ENCODE measurements at regions not wholly inside any gene's neighbourhood (a gene's known extent, or its start where the extent isn't known, plus 50 kb on each side); places are given as distances from the start of the nearest gene placed in this dataset.

DNA sequence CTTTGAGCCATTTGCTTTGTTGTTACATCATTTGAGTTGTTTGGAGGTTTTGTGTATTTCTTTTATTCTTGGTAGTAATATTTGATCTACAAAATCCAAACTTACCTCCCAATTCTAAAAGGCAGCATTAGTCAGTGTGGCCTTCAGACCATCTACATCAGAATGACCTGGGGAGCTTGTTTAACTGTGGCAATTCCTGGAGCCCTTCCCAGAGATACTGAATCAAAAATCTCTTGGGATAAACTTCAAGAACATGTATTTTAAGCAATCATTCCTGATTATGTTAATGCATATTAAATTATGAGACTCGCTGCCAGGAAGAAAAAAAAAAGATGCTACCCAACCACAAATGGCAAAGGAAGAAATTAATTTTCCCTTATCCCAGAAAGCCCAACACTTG lies 268.9 kb upstream of the PDE4D start:
- no peak for DNase-seq (ENCODE audit: extremely low spot score, insufficient read length, low read depth)

DNA sequence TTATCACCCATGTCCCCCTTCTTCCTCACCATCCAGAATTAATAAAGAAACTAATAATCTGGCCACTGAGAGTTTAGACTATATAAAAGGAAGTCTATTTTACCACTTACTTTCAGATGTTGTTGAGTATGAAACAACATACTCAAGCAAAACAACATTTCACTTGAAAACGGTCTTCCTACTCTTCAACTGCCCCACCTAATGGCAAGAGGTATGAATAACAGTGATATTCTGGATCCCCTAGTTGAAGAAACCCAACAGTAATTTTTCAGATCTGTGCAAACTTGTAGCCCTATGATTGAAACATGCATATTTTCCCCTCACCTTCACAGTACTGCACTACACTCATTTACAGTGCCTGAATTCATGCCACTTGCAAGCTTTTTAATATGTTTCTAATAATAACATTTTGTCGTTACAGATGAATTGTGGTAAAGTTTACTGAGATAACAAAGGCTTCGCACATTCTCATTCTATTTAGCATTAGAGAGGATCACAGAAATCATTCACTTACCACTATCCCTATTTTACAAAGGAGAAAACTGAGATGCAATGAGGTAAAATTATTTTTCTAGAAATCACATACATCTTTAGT lies 267.9 kb upstream of the PDE4D start:
- peak; percentile 1 for DNase-seq (ENCODE audit: extremely low spot score, insufficient read length, low read depth)
- peak; percentile 50 for FAIRE-seq

More for the DNA sequence above, 268.9 kb upstream of the PDE4D start:
- no peak for FAIRE-seq

DNA sequence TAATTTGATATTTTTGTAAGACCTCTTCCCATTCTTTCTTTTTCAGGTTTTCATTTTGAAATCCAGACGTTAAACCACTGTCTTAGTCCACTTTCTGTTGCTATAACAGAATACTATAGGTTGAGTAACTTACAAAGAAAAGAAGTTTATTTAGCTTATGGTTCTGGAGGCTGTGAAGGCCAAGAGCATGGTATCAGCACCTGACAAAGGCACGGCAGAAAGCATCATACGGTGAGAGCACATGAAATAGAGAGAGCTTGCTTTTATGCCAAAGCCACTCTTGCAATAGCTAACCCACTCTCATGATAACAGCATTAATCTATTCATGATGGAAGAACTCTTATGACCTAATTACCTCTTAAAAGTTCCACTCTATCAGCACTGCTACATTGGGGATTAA lies 255.6 kb upstream of the PDE4D start:
- no peak for DNase-seq (ENCODE audit: extremely low spot score, insufficient read length, low read depth)

DNA sequence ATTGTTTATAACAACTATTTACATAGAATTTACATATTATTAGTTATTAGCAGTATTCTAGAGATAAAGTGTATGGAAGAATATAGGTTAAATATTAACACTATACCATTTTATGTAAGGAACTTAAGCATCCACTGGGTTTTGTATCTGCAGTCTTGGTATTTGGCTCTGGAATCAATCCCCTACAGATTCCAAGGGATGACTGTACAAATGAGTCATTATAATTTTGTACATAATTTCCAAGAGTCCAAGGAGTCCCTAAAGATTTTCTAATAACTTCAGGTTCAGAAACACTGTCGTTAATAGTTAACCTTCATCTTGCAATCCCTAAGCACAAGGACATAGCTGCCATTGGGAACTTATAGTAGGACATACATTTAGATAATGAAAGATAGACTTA lies 254.8 kb upstream of the PDE4D start:
- DNase-seq (ENCODE audit: extremely low spot score, insufficient read length, low read depth) (no peak), FAIRE-seq (no peak)

More for the DNA sequence above, 255.6 kb upstream of the PDE4D start:
- FAIRE-seq, result no peak

DNA sequence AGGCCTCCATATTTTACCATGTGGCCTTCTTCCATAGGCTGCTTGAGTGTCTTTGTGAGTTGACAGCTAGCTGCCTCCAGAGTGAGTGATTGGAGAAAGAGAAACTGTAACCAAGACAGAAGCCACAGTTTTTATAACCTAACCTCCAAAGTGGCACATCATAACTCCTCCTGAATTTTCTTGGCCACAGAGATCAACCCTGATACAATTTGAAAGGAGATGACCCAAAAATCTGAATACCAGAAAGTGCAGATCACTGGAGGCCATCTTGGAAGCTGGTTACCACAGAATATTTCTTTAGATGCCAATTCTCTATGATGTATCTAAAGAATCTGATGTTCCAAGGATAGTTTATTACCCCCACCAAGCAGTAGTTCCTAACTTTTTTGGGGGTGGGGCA lies 254.3 kb upstream of the PDE4D start:
- DNase-seq (ENCODE audit: extremely low spot score, insufficient read length, low read depth), result no peak
- no peak for FAIRE-seq

DNA sequence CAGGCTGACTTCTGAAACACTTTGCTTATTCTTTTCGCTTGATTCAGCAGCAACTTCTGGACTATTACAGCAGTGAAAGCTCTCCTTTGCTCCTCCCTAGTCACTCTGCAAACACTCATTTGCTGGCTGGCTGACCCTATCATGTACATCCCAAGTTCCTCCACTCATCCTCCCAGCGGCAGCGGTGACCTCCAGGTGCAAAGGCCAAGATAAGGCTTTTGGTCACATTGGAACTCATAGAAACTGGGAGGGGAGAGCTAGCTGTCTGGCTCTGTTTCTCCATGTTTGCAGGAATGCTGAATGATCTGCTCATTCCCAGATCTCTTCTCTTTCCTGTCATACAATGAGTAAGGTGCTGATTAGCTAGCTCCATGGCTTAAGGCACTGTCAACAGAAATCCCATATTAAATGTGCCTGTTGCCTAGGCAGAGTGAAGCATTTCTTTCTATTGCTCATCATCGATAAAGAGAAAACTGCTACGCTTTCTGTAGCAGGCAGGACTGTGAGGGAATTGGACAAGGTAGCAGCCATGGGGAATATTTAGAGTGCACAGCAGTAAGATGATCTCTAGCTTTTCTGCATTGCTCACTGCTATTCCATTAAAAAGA lies 250.5 kb upstream of the PDE4D start:
- FAIRE-seq, result no peak
- no peak for DNase-seq (ENCODE audit: extremely low spot score, insufficient read length, low read depth)

DNA sequence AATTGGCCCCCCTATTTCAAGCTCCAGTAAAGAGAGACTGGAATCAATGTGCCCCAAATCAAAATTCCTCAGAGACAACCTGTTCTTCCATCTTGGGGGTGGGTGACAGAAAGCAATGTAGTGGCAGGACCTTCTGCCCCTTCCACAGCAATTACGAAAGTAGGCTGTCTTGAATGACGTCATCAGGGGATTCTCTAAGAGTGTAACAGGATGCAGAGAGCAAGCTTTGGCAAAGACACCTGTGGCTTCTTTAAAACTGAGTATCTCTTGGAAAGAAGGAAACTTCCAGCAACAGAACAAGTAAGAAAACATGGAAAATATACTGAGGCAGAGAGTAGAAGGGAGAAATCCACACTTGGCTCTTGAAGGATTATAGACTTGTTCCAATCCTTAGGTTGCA lies 247.6 kb upstream of the PDE4D start:
- DNase-seq (ENCODE audit: extremely low spot score, insufficient read length, low read depth), result no peak
- no peak for FAIRE-seq

DNA sequence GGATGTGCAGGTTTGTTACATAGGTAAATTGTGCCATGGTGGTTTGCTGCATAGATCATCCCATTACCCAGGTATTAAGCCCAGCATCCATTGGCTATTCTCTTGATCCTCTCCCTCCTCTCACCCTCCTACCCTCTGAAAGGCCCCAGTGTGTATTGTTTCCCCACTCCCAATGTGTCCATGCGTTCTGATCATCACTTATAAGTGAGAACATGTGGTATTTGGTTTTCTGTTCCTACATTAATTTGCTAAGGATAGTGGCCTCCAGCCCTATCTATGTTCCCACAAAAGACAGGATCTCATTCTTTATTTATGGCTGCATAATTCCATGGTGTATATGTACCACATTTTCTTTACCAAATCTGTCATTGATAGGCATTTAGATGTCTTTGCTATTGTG lies 243.3 kb upstream of the PDE4D start:
- DNase-seq (ENCODE audit: extremely low spot score, insufficient read length, low read depth) (no peak), FAIRE-seq (no peak)

DNA sequence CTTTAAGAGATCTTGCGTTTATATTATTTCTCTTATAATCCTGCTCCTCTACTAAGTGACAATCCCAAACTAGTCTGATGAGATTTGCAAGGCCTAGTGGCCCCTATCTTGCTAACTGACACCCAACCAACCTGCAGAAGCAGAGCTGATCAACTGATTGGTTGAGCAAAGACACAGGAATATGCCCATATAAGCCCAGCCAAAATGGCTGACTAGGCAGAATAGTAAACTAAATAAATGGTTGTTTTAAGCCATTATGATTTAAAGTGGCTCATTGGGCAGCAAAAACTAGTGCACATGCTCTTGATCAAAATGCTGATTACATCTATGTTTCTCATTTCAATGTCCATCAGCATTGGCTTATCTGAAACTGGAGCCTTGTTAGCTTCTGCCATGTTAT lies 238.0 kb upstream of the PDE4D start:
- FAIRE-seq, result no peak

DNA sequence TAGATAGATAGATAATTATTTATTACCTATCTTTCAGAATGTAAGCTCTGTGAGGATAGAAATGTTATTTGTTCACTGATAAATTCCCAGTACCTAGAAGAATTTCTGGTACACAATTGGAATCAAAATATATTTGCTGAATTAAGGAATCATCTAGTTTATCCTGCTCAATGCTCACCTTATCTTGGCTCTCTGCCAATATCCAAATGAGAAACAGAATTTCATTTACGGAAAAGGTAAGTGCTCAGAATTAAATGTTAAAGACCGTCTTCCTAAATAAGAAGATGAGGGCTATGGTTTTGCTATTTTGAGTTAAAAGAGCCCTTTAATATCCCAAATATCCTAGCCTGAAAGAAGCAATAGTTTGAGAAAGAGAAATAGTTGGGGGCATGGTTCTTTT lies 232.1 kb upstream of the PDE4D start:
- FAIRE-seq, result no peak
- no peak for DNase-seq (ENCODE audit: extremely low spot score, insufficient read length, low read depth)

More for the DNA sequence above, 238.0 kb upstream of the PDE4D start:
- DNase-seq (ENCODE audit: extremely low spot score, insufficient read length, low read depth), result no peak

DNA sequence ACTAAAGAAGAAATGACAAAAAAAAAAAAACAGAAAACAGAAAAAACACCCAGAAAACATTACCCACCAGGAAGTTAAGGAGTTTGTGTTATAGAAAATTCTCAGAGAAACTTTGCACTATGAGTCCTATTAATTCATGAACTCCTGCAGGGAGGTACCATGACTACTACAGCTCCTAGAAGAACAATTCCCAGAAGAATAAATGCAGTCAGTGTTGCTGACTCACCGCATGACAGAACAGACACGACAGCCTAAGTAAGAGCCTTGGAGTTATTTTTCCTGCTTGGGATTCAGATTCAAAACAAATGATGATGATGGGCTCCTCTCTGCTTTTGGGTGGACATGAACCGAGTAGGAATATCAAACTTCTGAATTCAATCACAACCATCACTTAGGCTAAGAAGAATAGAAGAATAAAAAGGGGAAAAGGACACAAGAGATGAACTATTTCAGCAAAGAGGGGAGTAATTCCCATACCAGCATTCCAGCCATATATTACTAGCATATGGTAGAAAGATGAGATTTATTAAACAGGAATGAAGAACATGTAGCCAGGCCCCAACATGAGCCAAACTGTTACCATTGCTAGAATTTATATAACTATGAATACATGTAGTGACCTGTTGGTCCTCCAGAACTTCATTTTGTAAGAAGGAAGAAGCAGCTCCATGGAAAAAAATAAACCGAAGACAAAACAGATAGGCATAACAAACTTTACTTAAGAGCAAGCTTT lies 209.6 kb upstream of the PDE4D start:
- FAIRE-seq (no peak), DNase-seq (ENCODE audit: extremely low spot score, insufficient read length, low read depth) (no peak)

DNA sequence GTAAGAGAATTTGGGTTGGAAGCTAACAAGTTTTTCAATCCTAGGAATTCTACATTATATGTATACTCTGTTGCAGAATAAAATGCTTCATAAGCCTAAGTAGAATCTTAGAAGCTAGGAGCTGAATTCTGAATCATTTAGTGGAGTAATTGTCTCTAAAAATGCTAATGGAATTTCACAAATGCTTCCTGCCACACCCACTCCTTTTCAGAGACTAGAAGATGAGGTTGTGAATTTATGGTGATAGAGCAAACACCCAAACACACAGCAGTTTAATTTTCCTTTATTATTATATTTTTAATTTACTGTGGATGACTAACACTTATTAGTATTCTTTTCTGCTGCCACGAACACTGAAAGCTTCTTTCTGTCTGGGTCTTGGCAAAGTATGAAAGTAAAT lies 208.0 kb upstream of the PDE4D start:
- DNase-seq (ENCODE audit: extremely low spot score, insufficient read length, low read depth) (no peak), FAIRE-seq (no peak)

DNA sequence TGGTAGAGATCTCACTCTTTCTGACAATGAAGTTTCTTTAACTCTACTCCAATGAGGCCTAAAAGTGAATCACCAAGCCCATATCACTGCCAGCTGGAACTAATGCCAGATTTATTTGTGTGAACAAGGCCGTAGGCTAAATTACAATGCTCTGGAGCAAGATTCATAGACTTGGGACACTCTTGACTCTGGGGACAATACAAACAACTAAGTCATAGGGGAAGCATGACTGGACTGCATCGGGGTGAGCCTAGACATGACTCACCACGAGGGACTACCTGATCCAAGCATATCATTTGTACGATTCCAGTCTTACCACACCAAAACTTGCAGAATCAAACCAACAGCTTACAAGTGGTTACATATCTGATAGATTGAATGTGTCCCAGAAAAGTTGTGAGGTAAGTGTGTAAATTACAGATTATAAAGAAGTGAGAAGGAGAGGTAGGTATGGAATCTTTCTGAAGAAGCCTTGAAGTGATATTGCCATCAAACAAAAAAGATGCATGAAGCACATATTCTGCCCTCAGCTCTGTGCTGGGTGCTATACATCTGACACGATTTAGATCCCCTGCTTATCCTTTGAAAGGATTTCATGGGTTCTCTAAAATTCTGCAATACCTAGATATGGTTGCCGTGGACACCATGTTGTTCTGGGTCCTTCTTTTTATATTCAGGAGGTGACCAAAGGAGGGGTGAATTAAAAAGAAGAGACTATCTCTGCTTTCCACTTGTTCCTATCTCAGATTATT lies 199.3 kb upstream of the PDE4D start:
- FAIRE-seq, result no peak
- no peak for DNase-seq (ENCODE audit: extremely low spot score, insufficient read length, low read depth)

DNA sequence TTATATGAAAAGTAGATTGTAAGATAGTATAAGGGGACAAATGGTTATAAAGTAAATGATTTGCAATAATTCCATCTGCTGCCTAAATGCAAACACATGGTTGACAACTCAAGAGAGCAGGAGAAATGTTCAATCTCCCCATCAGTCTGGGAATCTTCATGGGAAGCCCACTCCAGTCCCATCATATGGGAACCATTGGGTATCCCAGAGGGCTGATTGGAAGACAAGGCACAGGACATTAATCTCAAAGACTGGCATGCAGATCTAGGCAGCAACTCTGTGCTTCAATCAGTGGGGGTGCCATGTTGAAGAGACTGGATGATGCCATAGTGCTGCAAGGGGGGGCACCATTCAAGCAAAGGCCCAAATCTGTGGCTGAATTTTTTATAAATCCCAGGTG lies 193.1 kb upstream of the PDE4D start:
- FAIRE-seq (no peak), DNase-seq (ENCODE audit: extremely low spot score, insufficient read length, low read depth) (no peak)

DNA sequence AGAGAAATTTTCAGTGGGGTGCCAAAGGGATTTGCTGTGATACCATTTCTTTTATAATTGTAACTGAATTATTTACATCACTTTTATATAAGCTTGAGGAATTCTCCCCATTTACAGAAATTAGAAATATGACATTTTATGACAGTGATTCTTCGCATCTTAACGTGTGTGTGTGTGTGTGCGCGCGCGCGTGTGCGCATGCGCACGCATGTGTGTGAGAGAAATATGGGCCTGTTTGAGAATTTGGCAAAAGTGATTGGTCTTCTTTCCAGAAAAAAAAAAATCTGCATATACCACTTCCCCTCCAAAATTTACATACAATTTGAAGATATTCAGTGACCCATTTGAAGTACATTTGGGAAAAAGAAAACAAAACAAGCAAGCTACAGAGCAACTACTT lies 190.7 kb upstream of the PDE4D start:
- FAIRE-seq, result no peak

DNA sequence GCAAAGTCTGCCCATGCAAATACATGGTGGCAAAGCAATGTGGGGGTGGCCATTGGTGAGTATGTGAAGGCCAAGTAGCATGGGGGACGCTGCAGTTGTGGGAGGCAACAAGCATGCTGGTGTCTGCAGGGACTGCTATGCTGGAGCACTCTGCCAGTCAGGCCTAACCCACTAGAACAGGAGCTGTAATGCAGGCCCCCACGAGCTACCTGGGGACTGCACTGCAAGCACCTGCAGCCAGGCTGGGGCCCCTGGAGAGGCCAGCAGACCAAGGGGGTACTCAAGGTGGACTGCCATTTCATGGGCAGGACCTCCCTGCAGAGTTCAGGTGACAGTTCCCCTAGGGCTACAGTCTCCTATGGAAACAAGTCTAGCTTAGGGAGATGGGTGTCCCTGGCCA lies 183.8 kb upstream of the PDE4D start:
- no peak for FAIRE-seq
- no peak for DNase-seq (ENCODE audit: extremely low spot score, insufficient read length, low read depth)

More for the DNA sequence above, 190.7 kb upstream of the PDE4D start:
- no peak for DNase-seq (ENCODE audit: extremely low spot score, insufficient read length, low read depth)

DNA sequence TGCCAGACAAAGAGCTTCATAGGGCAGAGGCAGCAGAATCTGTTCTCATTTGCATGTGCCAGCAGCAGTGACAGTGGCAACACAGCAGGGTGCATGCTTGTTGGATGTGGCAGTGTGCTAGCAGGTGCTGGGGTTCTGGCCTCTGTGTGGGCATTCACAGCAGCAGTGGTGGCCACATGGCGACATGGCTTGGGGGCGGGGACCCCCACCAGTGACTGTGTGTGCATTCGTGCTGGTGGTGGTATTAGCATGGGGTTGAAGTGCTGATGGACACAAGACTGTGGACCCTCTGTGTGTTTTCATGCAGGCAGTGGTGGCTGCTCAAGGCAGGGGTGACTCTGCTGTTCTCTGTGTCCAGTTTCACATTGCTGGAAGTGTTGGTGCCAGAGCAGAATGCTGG lies 183.2 kb upstream of the PDE4D start:
- FAIRE-seq, result no peak
- no peak for DNase-seq (ENCODE audit: extremely low spot score, insufficient read length, low read depth)

DNA sequence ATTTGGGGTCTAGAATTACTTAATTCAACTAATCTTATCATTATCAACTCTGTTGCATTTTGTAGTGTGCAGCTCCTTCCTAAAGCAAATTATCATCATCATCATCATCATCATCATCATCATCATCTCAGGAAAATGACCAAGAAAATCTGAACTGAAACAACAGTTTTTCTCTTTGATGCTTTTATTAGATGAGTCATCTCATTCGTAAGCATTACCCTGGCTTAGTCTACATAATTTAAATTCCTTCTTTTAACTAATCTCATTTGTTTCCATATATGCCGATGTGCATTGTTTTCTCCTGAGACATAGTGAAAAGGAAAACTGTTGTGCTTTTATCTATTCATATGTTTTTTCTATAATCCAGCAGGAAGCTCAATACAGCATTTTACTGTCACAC lies 173.0 kb upstream of the PDE4D start:
- DNase-seq (ENCODE audit: extremely low spot score, insufficient read length, low read depth) (no peak), FAIRE-seq (no peak)

DNA sequence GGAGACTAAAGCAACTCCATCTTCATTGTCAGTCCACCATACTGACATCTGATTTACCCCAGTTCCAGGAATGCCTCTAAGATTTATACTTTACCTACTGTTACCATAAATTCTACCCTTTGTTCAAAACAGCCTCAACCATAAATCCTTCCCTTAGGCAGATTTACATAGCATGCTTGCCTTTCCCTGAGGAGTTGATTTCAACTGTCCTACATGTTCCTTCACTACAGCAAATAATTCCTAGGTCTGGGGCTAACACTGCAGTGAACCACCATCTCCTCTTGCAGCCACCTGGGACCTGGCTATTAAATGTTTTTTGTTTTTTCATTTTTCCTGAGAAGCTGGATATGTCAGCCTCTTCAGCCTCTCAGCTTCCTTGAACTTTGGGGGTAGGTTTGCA lies 166.9 kb upstream of the PDE4D start:
- FAIRE-seq (no peak), DNase-seq (ENCODE audit: extremely low spot score, insufficient read length, low read depth) (no peak)

DNA sequence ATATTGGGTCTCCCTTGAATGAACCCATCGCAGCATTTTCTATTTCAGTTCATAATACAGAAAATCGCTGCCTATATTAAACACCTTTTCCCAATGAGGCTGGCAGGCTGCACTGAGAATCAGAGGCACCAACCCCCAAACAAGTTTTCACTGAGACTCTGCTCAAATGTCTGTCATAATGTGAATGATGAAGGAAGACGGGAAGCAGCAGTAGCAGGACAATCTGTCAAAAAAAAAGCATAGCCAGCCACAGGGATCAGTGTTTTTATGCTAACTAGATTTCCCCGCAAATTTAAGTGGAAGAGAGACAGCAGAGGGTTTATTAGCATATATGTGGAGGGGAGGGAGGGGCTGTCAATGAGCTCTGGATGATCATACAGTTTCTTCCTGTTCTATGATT lies 162.7 kb upstream of the PDE4D start:
- FAIRE-seq (no peak), DNase-seq (ENCODE audit: extremely low spot score, insufficient read length, low read depth) (no peak)

DNA sequence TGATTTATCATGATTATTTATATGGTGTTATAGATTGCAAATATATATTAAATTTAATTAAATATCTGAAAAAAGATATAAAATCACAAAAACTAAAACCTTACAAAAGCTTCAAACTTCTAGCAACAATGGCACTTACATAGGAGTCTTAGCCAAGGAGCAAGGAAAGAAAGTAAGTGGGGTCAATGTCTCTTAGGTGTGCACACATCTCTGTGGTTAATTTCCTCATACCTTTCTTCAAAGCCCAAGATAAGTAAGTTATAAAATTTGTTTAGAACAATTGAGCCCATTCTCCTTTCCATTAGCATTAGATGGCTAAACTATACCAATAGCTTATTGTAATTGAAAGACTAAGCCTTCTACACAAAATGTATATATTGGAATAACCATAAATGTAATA lies 161.6 kb upstream of the PDE4D start:
- no peak for DNase-seq (ENCODE audit: extremely low spot score, insufficient read length, low read depth)
- FAIRE-seq, result no peak

Data from GM18507 (cell line).